ENCODE measurements at regions not wholly inside any gene's neighbourhood (a gene's known extent, or its start where the extent isn't known, plus 50 kb on each side); places are given as distances from the start of the nearest gene placed in this dataset.

DNA sequence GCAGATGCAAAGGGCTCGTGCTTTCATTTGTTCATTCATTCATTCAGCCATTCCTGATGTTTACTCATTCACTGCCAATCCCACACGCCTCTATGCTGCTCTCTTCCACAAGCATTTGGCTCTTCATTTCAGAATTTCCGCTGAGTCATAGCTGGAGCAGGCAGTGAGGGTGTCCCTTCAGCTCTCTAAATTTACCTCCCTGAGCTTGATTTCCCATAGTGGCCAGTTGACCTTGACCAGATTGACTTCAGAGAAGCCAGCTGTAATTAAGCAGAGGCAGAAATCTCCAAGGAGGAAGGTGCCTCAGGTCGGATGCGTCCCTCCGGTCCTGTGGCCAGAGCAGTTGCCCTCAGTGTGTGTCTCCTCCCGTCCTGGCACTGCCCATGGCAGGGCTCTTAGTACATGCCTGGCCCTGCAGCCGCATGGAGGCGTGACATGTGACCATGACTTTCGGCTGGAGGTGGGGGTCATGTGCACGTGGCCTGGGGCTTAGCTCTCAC, 267.2 kb upstream of the ECI2 start:
- Histone ChIP-seq H4K20me1 (ENCODE audit: insufficient read depth) (no peaks in the 10 kb centered on the region), H3K9me3 (ENCODE audit: low read length) (no peaks in the 10 kb centered on the region), H3K9ac (ENCODE audit: low read length) (no peak overlapping the region), H3F3A (ENCODE audit: insufficient read depth, low read length, poor library complexity, severe bottlenecking) (no peaks in the 10 kb centered on the region), H3K27ac (ENCODE audit: low read length) (no peak overlapping the region), H3K27me3 (ENCODE audit: insufficient read depth, low read depth, low read length) (no peaks in the 10 kb centered on the region), H3K79me2 (replicated peaks; ENCODE audit: insufficient read depth, low read length) (no peaks in the 10 kb centered on the region), H3K4me3 (ENCODE audit: low read length) (no peak overlapping the region), H3K9me2 (ENCODE audit: insufficient read depth, low read length) (no peaks in the 10 kb centered on the region), H3K36me3 (ENCODE audit: insufficient read depth, low read length) (no peaks in the 10 kb centered on the region), H2AFZ (ENCODE audit: low read depth, low read length) (no peak overlapping the region), H3K4me2 (ENCODE audit: low read length) (no peak overlapping the region)
- TF ChIP-seq POLR2AphosphoS5 (IDR thresholded peaks at IDR 0.05): no peak
- no peak for TF ChIP-seq MXI1 (conservative IDR thresholded peaks at IDR 0.05; ENCODE audit: poor library complexity, severe bottlenecking)
- TF ChIP-seq SMC3 (conservative IDR thresholded peaks at IDR 0.05; ENCODE audit: poor library complexity): no peak
- TF ChIP-seq, protein P1, sequence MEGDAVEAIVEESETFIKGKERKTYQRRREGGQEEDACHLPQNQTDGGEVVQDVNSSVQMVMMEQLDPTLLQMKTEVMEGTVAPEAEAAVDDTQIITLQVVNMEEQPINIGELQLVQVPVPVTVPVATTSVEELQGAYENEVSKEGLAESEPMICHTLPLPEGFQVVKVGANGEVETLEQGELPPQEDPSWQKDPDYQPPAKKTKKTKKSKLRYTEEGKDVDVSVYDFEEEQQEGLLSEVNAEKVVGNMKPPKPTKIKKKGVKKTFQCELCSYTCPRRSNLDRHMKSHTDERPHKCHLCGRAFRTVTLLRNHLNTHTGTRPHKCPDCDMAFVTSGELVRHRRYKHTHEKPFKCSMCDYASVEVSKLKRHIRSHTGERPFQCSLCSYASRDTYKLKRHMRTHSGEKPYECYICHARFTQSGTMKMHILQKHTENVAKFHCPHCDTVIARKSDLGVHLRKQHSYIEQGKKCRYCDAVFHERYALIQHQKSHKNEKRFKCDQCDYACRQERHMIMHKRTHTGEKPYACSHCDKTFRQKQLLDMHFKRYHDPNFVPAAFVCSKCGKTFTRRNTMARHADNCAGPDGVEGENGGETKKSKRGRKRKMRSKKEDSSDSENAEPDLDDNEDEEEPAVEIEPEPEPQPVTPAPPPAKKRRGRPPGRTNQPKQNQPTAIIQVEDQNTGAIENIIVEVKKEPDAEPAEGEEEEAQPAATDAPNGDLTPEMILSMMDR (IDR thresholded peaks at IDR 0.05; ENCODE audit: poor library complexity, severe bottlenecking): no peak
- TF ChIP-seq EZH2 (IDR thresholded peaks at IDR 0.05; ENCODE audit: borderline replicate concordance, insufficient read depth, low read length, poor library complexity, severe bottlenecking): no peak
- TF ChIP-seq, protein P2, sequence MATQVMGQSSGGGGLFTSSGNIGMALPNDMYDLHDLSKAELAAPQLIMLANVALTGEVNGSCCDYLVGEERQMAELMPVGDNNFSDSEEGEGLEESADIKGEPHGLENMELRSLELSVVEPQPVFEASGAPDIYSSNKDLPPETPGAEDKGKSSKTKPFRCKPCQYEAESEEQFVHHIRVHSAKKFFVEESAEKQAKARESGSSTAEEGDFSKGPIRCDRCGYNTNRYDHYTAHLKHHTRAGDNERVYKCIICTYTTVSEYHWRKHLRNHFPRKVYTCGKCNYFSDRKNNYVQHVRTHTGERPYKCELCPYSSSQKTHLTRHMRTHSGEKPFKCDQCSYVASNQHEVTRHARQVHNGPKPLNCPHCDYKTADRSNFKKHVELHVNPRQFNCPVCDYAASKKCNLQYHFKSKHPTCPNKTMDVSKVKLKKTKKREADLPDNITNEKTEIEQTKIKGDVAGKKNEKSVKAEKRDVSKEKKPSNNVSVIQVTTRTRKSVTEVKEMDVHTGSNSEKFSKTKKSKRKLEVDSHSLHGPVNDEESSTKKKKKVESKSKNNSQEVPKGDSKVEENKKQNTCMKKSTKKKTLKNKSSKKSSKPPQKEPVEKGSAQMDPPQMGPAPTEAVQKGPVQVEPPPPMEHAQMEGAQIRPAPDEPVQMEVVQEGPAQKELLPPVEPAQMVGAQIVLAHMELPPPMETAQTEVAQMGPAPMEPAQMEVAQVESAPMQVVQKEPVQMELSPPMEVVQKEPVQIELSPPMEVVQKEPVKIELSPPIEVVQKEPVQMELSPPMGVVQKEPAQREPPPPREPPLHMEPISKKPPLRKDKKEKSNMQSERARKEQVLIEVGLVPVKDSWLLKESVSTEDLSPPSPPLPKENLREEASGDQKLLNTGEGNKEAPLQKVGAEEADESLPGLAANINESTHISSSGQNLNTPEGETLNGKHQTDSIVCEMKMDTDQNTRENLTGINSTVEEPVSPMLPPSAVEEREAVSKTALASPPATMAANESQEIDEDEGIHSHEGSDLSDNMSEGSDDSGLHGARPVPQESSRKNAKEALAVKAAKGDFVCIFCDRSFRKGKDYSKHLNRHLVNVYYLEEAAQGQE (IDR thresholded peaks at IDR 0.05; ENCODE audit: borderline replicate concordance): no peak
- TF ChIP-seq RAD21 (conservative IDR thresholded peaks at IDR 0.05): no peak
- TF ChIP-seq TAF1 (IDR thresholded peaks at IDR 0.05; ENCODE audit: low read depth): no peak
- TF ChIP-seq EP300 (conservative IDR thresholded peaks at IDR 0.05; ENCODE audit: poor library complexity, severe bottlenecking): no peak

DNA sequence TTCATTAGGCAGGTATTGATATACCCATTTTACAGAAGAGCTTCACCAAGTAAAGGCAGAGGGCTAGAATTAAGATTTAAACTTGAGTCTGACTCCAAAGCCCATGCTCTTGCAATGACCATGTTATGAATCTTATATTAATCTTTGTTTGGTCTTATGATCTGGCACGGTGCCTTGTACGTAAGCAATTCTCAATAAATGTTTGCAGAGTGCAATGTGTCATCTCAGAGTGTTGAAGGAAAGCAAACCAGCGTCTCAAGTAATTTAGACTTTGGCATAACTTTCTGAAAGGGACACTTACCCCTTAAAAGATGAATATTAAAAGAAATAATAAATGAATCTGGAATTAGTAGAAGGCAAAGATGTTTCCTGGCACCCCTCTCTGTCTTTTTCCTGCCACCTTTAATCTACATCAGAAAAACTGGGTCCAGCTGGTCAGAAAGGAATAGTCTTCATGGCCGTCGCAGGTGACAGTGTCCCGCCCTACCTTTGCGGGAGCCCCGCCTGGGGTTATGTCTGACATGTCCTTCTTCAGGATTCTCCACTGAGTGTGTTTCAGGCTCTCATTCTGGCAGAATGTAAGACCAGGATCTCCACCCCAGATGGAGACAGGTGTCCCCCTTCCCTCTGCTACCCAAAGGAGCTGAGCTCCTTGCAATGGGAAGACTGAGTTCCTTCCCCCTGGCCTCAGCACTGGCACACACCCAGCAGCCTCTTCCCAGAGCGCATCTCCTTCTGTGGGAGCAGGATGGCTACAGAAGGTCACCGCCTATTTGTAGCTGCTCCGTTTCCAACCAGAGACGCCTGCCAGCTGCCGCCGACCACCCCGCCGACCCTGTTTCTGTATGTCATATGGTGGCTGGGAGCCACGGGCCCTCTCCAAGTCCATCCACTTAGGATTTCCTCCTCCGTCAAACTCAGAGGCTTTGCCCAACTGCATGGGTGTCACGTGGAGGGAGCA, 266.3 kb upstream of the ECI2 start:
- no peaks in the 10 kb centered on the region for H3K79me2 ChIP-seq (replicated peaks; ENCODE audit: insufficient read depth, low read length)
- H3K4me3 ChIP-seq (ENCODE audit: low read length): no peak overlapping the region
- H3K27me3 ChIP-seq (ENCODE audit: insufficient read depth, low read depth, low read length): no peaks in the 10 kb centered on the region
- no peaks in the 10 kb centered on the region for H3K9me3 ChIP-seq (ENCODE audit: low read length)
- no peaks in the 10 kb centered on the region for H3K9me2 ChIP-seq (ENCODE audit: insufficient read depth, low read length)
- no peak overlapping the region for H3K9ac ChIP-seq (ENCODE audit: low read length)
- H3K27ac ChIP-seq (ENCODE audit: low read length): no peak overlapping the region
- no peak overlapping the region for H2AFZ ChIP-seq (ENCODE audit: low read depth, low read length)
- no peaks in the 10 kb centered on the region for H3K36me3 ChIP-seq (ENCODE audit: insufficient read depth, low read length)
- no peaks in the 10 kb centered on the region for H4K20me1 ChIP-seq (ENCODE audit: insufficient read depth)
- H3F3A ChIP-seq (ENCODE audit: insufficient read depth, low read length, poor library complexity, severe bottlenecking): no peaks in the 10 kb centered on the region
- H3K4me2 ChIP-seq (ENCODE audit: low read length): no peak overlapping the region
- TF ChIP-seq MXI1 (conservative IDR thresholded peaks at IDR 0.05; ENCODE audit: poor library complexity, severe bottlenecking) (no peak), EZH2 (IDR thresholded peaks at IDR 0.05; ENCODE audit: borderline replicate concordance, insufficient read depth, low read length, poor library complexity, severe bottlenecking) (no peak), RAD21 (conservative IDR thresholded peaks at IDR 0.05) (no peak), SMC3 (conservative IDR thresholded peaks at IDR 0.05; ENCODE audit: poor library complexity) (no peak), TAF1 (IDR thresholded peaks at IDR 0.05; ENCODE audit: low read depth) (no peak), EP300 (conservative IDR thresholded peaks at IDR 0.05; ENCODE audit: poor library complexity, severe bottlenecking) (no peak), POLR2AphosphoS5 (IDR thresholded peaks at IDR 0.05) (no peak)
- TF ChIP-seq, protein P2 (IDR thresholded peaks at IDR 0.05; ENCODE audit: borderline replicate concordance): no peak
- TF ChIP-seq, protein P1 (IDR thresholded peaks at IDR 0.05; ENCODE audit: poor library complexity, severe bottlenecking): no peak
